SU-DHL-6 (cell line): ENCODE measurements at regions not wholly inside any gene's neighbourhood (a gene's known extent, or its start where the extent isn't known, plus 50 kb on each side); places are given as distances from the start of the nearest gene placed in this dataset.

Source experiments
- H2AFZ ChIP-seq: fragments of 200-600 bp; sonication (generic); 2 replicates; pipeline ENCODE4 v1.6.1; 2014; ENCODE audit warnings: low read depth, mild to moderate bottlenecking, moderate library complexity, mixed read lengths, antibody characterized with exemption, low read length; ENCODE audit not compliant: severe bottlenecking
- H3F3A ChIP-seq: fragments of 200-600 bp; shearing (Covaris generic); 2 replicates; pipeline ENCODE4 v1.6.0; 2016; ENCODE audit warnings: antibody characterized with exemption, mild to moderate bottlenecking; ENCODE audit not compliant: insufficient read depth
- H3K27ac ChIP-seq: fragments of 200-600 bp; sonication (generic); 2 replicates; pipeline ENCODE4 v1.5.1; 2016; ENCODE audit warnings: low read depth, mild to moderate bottlenecking, low read length, moderate library complexity, mixed read lengths
- H3K27me3 ChIP-seq: fragments of 200-600 bp; sonication (generic), shearing (Covaris generic); 2 replicates; pipeline ENCODE4 v1.6.0; 2014; ENCODE audit warnings: mild to moderate bottlenecking, low read length
- H3K36me3 ChIP-seq: fragments of 200-600 bp; sonication (generic); 2 replicates; pipeline ENCODE4 v1.6.1; 2014; ENCODE audit warnings: mild to moderate bottlenecking, low read length, mixed read lengths
- H3K4me2 ChIP-seq: fragments of 300-600, 200-600 bp; shearing (Covaris generic), sonication (generic); 2 replicates; pipeline ENCODE4 v1.6.0; 2014; ENCODE audit warnings: low read length, low read depth, mild to moderate bottlenecking; ENCODE audit not compliant: poor library complexity, severe bottlenecking
- H3K4me3 ChIP-seq: fragments of 200-600 bp; sonication (generic); 2 replicates; pipeline ENCODE4 v1.5.1; 2014; ENCODE audit warnings: antibody characterized with exemption, low read length, mild to moderate bottlenecking, mixed read lengths; ENCODE audit not compliant: insufficient read depth, poor library complexity, severe bottlenecking
- H3K79me2 ChIP-seq: fragments of 200-600 bp; sonication (generic); 2 replicates; pipeline ENCODE4 v1.6.1; 2014; ENCODE audit warnings: mild to moderate bottlenecking, low read length, moderate library complexity; ENCODE audit not compliant: insufficient read depth
- H3K9ac ChIP-seq: fragments of 200-600 bp; sonication (generic); 2 replicates; pipeline ENCODE4 v1.7.0; 2014; ENCODE audit warnings: mild to moderate bottlenecking, low read length
- H3K9me2 ChIP-seq: fragments of 200-600 bp; sonication (generic); replicated peaks from 2 replicates; pipeline ENCODE4 v1.6.1; 2014; ENCODE audit warnings: low read length; ENCODE audit not compliant: insufficient read depth
- H3K9me3 ChIP-seq: fragments of 200-600 bp; sonication (generic); 2 replicates; pipeline ENCODE4 v1.6.1; 2014; ENCODE audit warnings: low read length, mixed read lengths; ENCODE audit not compliant: insufficient read depth
- H4K20me1 ChIP-seq: fragments of 200-600 bp; sonication (generic); 2 replicates; pipeline ENCODE4 v1.6.1; 2014; ENCODE audit warnings: low read depth, mild to moderate bottlenecking, antibody characterized with exemption, low read length, moderate library complexity, mixed read lengths
- EZH2phosphoT487 ChIP-seq: fragments of 200-600 bp; sonication (generic), shearing (Covaris generic); conservative IDR thresholded peaks from 2 replicates; pipeline ENCODE4 v1.6.1; 2018; ENCODE audit warnings: mild to moderate bottlenecking, antibody characterized with exemption, low read length, moderate library complexity, mixed read lengths
- TF ChIP-seq, protein P1 (sequence below): fragments of 200-600 bp; sonication (generic); IDR thresholded peaks from one replicate; pipeline ENCODE4 v1.5.1; 2017; ENCODE audit warnings: antibody characterized with exemption, mild to moderate bottlenecking, low read length, moderate library complexity; ENCODE audit not compliant: insufficient read depth, poor library complexity, severe bottlenecking

GRCh38 chr5:120016717-120017382 is 387.5 kb downstream of the FAM170A start:
- no peak for TF ChIP-seq EZH2phosphoT487
- TF ChIP-seq, protein P1, sequence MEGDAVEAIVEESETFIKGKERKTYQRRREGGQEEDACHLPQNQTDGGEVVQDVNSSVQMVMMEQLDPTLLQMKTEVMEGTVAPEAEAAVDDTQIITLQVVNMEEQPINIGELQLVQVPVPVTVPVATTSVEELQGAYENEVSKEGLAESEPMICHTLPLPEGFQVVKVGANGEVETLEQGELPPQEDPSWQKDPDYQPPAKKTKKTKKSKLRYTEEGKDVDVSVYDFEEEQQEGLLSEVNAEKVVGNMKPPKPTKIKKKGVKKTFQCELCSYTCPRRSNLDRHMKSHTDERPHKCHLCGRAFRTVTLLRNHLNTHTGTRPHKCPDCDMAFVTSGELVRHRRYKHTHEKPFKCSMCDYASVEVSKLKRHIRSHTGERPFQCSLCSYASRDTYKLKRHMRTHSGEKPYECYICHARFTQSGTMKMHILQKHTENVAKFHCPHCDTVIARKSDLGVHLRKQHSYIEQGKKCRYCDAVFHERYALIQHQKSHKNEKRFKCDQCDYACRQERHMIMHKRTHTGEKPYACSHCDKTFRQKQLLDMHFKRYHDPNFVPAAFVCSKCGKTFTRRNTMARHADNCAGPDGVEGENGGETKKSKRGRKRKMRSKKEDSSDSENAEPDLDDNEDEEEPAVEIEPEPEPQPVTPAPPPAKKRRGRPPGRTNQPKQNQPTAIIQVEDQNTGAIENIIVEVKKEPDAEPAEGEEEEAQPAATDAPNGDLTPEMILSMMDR, result no peak
- Histone ChIP-seq H3F3A (no peaks in the 10 kb centered on the region), H3K9ac (no peak overlapping the region), H3K27me3 (no peaks in the 10 kb centered on the region), H3K79me2 (no peaks in the 10 kb centered on the region), H3K4me3 (no peak overlapping the region), H2AFZ (no peak overlapping the region), H3K9me3 (no peaks in the 10 kb centered on the region), H3K27ac (no peak overlapping the region), H3K4me2 (no peak overlapping the region), H3K9me2 (no peaks in the 10 kb centered on the region), H3K36me3 (no peaks in the 10 kb centered on the region), H4K20me1 (no peaks in the 10 kb centered on the region)

DNA sequence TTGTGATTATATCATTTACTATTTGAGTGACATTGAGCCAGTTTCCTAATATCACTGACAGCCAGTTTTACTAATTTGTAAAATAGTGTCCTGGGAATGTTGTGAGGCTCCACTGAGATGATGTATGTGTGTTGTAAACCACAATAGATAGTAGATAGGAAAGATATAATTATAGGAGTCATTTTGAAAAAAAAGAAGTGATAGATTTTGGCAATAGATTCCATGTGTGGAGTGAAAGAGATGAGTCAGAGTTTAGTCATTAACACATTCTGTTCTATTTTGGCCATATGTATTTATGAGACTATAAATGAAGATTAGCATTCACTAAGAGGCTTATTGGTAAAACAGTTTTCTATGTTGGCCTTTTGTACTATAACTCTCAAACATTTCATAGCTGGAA is 388.2 kb downstream of the FAM170A start:
- no peaks in the 10 kb centered on the region for H3K27me3 ChIP-seq
- H3K36me3 ChIP-seq, result no peaks in the 10 kb centered on the region
- H3K27ac ChIP-seq, result no peak overlapping the region
- no peaks in the 10 kb centered on the region for H3F3A ChIP-seq
- H3K4me2 ChIP-seq, result no peak overlapping the region
- no peaks in the 10 kb centered on the region for H3K9me3 ChIP-seq
- H3K9ac ChIP-seq, result no peak overlapping the region
- H3K4me3 ChIP-seq, result no peak overlapping the region
- no peaks in the 10 kb centered on the region for H3K9me2 ChIP-seq
- H2AFZ ChIP-seq, result no peak overlapping the region
- no peaks in the 10 kb centered on the region for H4K20me1 ChIP-seq
- H3K79me2 ChIP-seq, result no peaks in the 10 kb centered on the region
- TF ChIP-seq EZH2phosphoT487, result no peak
- TF ChIP-seq, protein P1, result no peak

GRCh38 chr5:120035181-120035580 is 405.8 kb downstream of the FAM170A start:
- no peak overlapping the region for H3K9ac ChIP-seq
- H3K79me2 ChIP-seq, result no peaks in the 10 kb centered on the region
- H3K27me3 ChIP-seq, result no peaks in the 10 kb centered on the region
- no peaks in the 10 kb centered on the region for H3K9me3 ChIP-seq
- no peak overlapping the region for H3K4me3 ChIP-seq
- H3K9me2 ChIP-seq, result no peaks in the 10 kb centered on the region
- H3K36me3 ChIP-seq, result no peaks in the 10 kb centered on the region
- no peak overlapping the region for H3K27ac ChIP-seq
- H2AFZ ChIP-seq, result no peak overlapping the region
- no peak overlapping the region for H3K4me2 ChIP-seq
- no peaks in the 10 kb centered on the region for H3F3A ChIP-seq
- no peak for TF ChIP-seq EZH2phosphoT487
- TF ChIP-seq, protein P1, result no peak
- no peaks in the 10 kb centered on the region for H4K20me1 ChIP-seq
